ENCODE measurements at regions not wholly inside any gene's neighbourhood (a gene's known extent, or its start where the extent isn't known, plus 50 kb on each side); places are given as distances from the start of the nearest gene placed in this dataset.

- Histone ChIP-seq H3K79me2 (replicated peaks; ENCODE audit: insufficient read depth) (no peaks in the 10 kb centered on the region), H3K27me3 (ENCODE audit: insufficient read depth) (no peaks in the 10 kb centered on the region), H3K36me3 (ENCODE audit: insufficient read depth) (no peaks in the 10 kb centered on the region), H3F3A (replicated peaks; ENCODE audit: low read depth) (no peaks in the 10 kb centered on the region), H4K20me1 (replicated peaks; ENCODE audit: insufficient read depth) (no peaks in the 10 kb centered on the region), H3K9me2 (ENCODE audit: insufficient read depth) (no peaks in the 10 kb centered on the region), H3K4me2 (no peak overlapping the region), H2AFZ (no peak overlapping the region; the same call in 1 of the 2 replicates), H3K27ac (ENCODE audit: low read depth) (no peak overlapping the region), H3K4me3 (no peak overlapping the region), H3K4me1 (ENCODE audit: insufficient read depth) (no peaks in the 10 kb centered on the region)
- no peak overlapping the region for H3K27ac Mint-ChIP-seq
- no peaks in the 10 kb centered on the region for H3K9me3 Mint-ChIP-seq
- H3K4me1 Mint-ChIP-seq: peaks cover 2% of the 10 kb centered on the region; the same call in 1 of the 3 replicates
- H3K36me3 Mint-ChIP-seq (ENCODE audit: low read depth): no peaks in the 10 kb centered on the region
- DNase-seq (ENCODE audit: low spot score): no peak
- TF ChIP-seq EZH2 (IDR thresholded peaks at IDR 0.05; ENCODE audit: low read depth, unreplicated experiment): no peak
- TF ChIP-seq CTCF (conservative IDR thresholded peaks at IDR 0.05; ENCODE audit: low read depth in 2 of 2): no peak
- TF ChIP-seq NANOG (IDR thresholded peaks at IDR 0.05; ENCODE audit: borderline replicate concordance): no peak
- no peak for TF ChIP-seq ZNF331 (CRISPR knock-in tag; IDR thresholded peaks at IDR 0.05; ENCODE audit: low read depth)
- TF ChIP-seq REST (IDR thresholded peaks at IDR 0.05; ENCODE audit: unreplicated experiment): no peak
- TF ChIP-seq POLR2AphosphoS5 (IDR thresholded peaks at IDR 0.05; ENCODE audit: low read depth): no peak
- TF ChIP-seq STAT1 (IDR thresholded peaks at IDR 0.05; ENCODE audit: unreplicated experiment): no peak
- TF ChIP-seq ZNF114 (CRISPR knock-in tag; IDR thresholded peaks at IDR 0.05): no peak
- TF ChIP-seq EZH2phosphoT487 (IDR thresholded peaks at IDR 0.05; ENCODE audit: unreplicated experiment): no peak
- TF ChIP-seq JUNB (IDR thresholded peaks at IDR 0.05; ENCODE audit: unreplicated experiment): no peak
- no peak for TF ChIP-seq CREB1 (CRISPR knock-in tag; IDR thresholded peaks at IDR 0.05; ENCODE audit: low read depth)
- TF ChIP-seq ZNF462 (CRISPR knock-in tag; IDR thresholded peaks at IDR 0.05): no peak
- TF ChIP-seq ETS1 (IDR thresholded peaks at IDR 0.05): no peak
- H3K4me3 Mint-ChIP-seq: no peak overlapping the region
- no peaks in the 10 kb centered on the region for H3K27me3 Mint-ChIP-seq (ENCODE audit: insufficient read depth, low read depth, poor library complexity)
- ATAC-seq: no peak
Measured at GRCh38 chr5:93153461-93153860, 427.6 kb downstream of the NR2F1-AS1 start.

Data from GM23338 (cell line).